Uterus (tissue), 2 donors: ENCODE measurements at regions not wholly inside any gene's neighbourhood (a gene's known extent, or its start where the extent isn't known, plus 50 kb on each side); places are given as distances from the start of the nearest gene placed in this dataset.

Source experiments
- POLR2A ChIP-seq, 2 donors: fragments of 450-650 bp; IDR thresholded peaks; one replicate each; pipeline ENCODE4 v1.6.1; 2016; ENCODE audit warnings: antibody characterized with exemption in 2 of 2, mild to moderate bottlenecking in 1 of 2, moderate library complexity in 1 of 2
- TF ChIP-seq, protein P1 (sequence below), 4 experiments: fragments of 200-600 bp in 2 of 4; fragments of 450-650 bp in 2 of 4; sonication (generic) in 2 of 4; IDR thresholded peaks; one replicate each; pipeline ENCODE4 v1.5.1; 2016 to 2019; ENCODE audit warnings: antibody characterized with exemption in 4 of 4, mild to moderate bottlenecking in 2 of 4, moderate library complexity in 1 of 4

DNA sequence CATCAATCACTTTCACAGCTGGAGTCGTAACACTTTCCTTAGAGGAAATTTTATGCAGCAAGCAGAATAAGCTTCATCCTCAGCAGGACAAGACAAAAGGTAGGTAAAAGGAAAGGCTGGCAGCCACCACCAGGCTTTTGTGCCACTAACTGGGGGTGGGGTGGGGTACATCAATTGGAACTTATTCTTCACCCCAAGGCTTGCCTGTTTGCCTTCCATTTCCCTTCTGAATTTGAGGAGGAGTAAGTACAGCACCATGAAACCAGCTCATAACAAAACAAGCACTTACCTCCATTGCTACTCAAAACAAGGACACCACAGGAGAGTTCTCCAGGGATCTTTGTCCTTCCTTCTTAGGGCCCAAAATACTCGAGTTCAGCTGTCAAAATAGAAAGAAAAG, 296.8 kb downstream of the ARRDC4 start:
- no peak for TF ChIP-seq POLR2A (IDR thresholded peaks at IDR 0.05)
- TF ChIP-seq, protein P1, sequence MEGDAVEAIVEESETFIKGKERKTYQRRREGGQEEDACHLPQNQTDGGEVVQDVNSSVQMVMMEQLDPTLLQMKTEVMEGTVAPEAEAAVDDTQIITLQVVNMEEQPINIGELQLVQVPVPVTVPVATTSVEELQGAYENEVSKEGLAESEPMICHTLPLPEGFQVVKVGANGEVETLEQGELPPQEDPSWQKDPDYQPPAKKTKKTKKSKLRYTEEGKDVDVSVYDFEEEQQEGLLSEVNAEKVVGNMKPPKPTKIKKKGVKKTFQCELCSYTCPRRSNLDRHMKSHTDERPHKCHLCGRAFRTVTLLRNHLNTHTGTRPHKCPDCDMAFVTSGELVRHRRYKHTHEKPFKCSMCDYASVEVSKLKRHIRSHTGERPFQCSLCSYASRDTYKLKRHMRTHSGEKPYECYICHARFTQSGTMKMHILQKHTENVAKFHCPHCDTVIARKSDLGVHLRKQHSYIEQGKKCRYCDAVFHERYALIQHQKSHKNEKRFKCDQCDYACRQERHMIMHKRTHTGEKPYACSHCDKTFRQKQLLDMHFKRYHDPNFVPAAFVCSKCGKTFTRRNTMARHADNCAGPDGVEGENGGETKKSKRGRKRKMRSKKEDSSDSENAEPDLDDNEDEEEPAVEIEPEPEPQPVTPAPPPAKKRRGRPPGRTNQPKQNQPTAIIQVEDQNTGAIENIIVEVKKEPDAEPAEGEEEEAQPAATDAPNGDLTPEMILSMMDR (IDR thresholded peaks at IDR 0.05), result no peak
